Keratinocyte (primary cell): ENCODE measurements at regions not wholly inside any gene's neighbourhood (a gene's known extent, or its start where the extent isn't known, plus 50 kb on each side); places are given as distances from the start of the nearest gene placed in this dataset.

Experiments
- DNase-seq: peaks from one replicate; pipeline ENCODE4 v3.0.0-alpha.2; 2011; ENCODE audit warnings: low read depth, missing footprints, low spot score
- FAIRE-seq: peaks from 2 replicates; lab custom pipeline; 2011; peaks lifted over from hg19 to GRCh38; lab: Jason Lieb, UNC
- H2AFZ ChIP-seq: 2 replicates; pipeline ENCODE4 v1.6.0; 2012; ENCODE audit warnings: low read length, control low read depth, inconsistent platforms; ENCODE audit not compliant: control insufficient read depth
- H3K27ac ChIP-seq: 2 replicates; pipeline ENCODE4 v1.5.1; 2011; ENCODE audit warnings: low read length; ENCODE audit not compliant: control insufficient read depth, insufficient read depth
- H3K27me3 ChIP-seq: 3 replicates; pipeline ENCODE4 v1.6.0; 2011; ENCODE audit warnings: low read length; ENCODE audit not compliant: control insufficient read depth, insufficient read depth; ENCODE audit errors: extremely low read depth
- H3K36me3 ChIP-seq, 2 experiments: 2 replicates in 1 of 2; 3 replicates in 1 of 2; pipeline ENCODE4 v1.5.1; 2011; ENCODE audit warnings: low read length in 2 of 2, mild to moderate bottlenecking in 1 of 2; ENCODE audit not compliant: control insufficient read depth in 2 of 2, insufficient read depth in 2 of 2; ENCODE audit errors: extremely low read depth in 1 of 2
- H3K4me1 ChIP-seq: 3 replicates; pipeline ENCODE4 v1.5.1; 2011; ENCODE audit warnings: low read length; ENCODE audit not compliant: control insufficient read depth, insufficient read depth; ENCODE audit errors: extremely low read depth
- H3K4me2 ChIP-seq: 3 replicates; pipeline ENCODE4 v1.6.0; 2011; ENCODE audit warnings: low read depth, low read length; ENCODE audit not compliant: control insufficient read depth, insufficient read depth; ENCODE audit errors: extremely low read depth
- H3K4me3 ChIP-seq, 3 experiments: fragments of 200-600 bp in 1 of 3; sonication (generic) in 1 of 3; 2 replicates in 2 of 3; 3 replicates in 1 of 3; pipeline ENCODE4 v1.5.1; 2011 to 2016; ENCODE audit warnings: low read length in 3 of 3, mild to moderate bottlenecking in 3 of 3, control low read depth in 2 of 3, inconsistent platforms in 1 of 3, low read depth in 1 of 3, mixed read lengths in 1 of 3, mixed run types in 1 of 3, moderate library complexity in 1 of 3; ENCODE audit not compliant: control insufficient read depth in 2 of 3, insufficient read depth in 2 of 3; ENCODE audit errors: extremely low read depth in 1 of 3
- H3K79me2 ChIP-seq: 2 replicates; pipeline ENCODE4 v1.6.0; 2012; ENCODE audit warnings: low read length; ENCODE audit not compliant: control insufficient read depth, insufficient read depth
- H3K9ac ChIP-seq: 3 replicates; pipeline ENCODE4 v1.6.0; 2011; ENCODE audit warnings: low read length; ENCODE audit not compliant: control insufficient read depth, insufficient read depth; ENCODE audit errors: extremely low read depth
- H3K9me1 ChIP-seq: 3 replicates; pipeline ENCODE4 v1.6.0; 2011; ENCODE audit warnings: low read length; ENCODE audit not compliant: control insufficient read depth, insufficient read depth; ENCODE audit errors: extremely low read depth
- H3K9me3 ChIP-seq: 2 replicates; pipeline ENCODE4 v1.5.1; 2012; ENCODE audit warnings: low read depth, low read length; ENCODE audit not compliant: control insufficient read depth
- H4K20me1 ChIP-seq: 3 replicates; pipeline ENCODE4 v1.6.0; 2011; ENCODE audit warnings: low read length; ENCODE audit not compliant: control insufficient read depth, insufficient read depth; ENCODE audit errors: extremely low read depth
- EZH2 ChIP-seq: IDR thresholded peaks from one replicate; pipeline ENCODE4 v1.6.1; 2012; ENCODE audit warnings: inconsistent platforms, mild to moderate bottlenecking, low read length, moderate library complexity
- dilution Hi-C: fragments of 300-500 bp; cut with MboI; formaldehyde crosslinking; loops from one replicate; pipeline ENCODE4 v1.7.0; 2020; ENCODE audit warnings: low sequenced_read_pairs; ENCODE audit not compliant: extremely low pct_ligation_motif_present
- TF ChIP-seq, protein P1 (sequence below), 3 experiments: IDR thresholded peaks in 1 of 3; conservative IDR thresholded peaks in 1 of 3; optimal IDR thresholded peaks in 1 of 3; 2 replicates in 2 of 3; 3 replicates in 1 of 3; pipeline versions ENCODE3 to v1.5.1; 2011; ENCODE audit warnings: low read length in 3 of 3, mild to moderate bottlenecking in 3 of 3, moderate library complexity in 2 of 3, control low read depth in 1 of 3, inconsistent platforms in 1 of 3; ENCODE audit not compliant: insufficient read depth in 2 of 3; ENCODE audit errors: extremely low read depth in 1 of 3

- dilution Hi-C loops, result no loop called here
- no peaks in the 10 kb centered on the region for H4K20me1 ChIP-seq
- no peaks in the 10 kb centered on the region for H3K79me2 ChIP-seq
- FAIRE-seq (no peak), DNase-seq (no peak)
- no peak overlapping the region for H3K4me3 ChIP-seq
- no peak overlapping the region for H2AFZ ChIP-seq
- H3K36me3 ChIP-seq, result no peaks in the 10 kb centered on the region
- no peaks in the 10 kb centered on the region for H3K9me3 ChIP-seq
- H3K9me1 ChIP-seq, result no peaks in the 10 kb centered on the region
- TF ChIP-seq, protein P1, sequence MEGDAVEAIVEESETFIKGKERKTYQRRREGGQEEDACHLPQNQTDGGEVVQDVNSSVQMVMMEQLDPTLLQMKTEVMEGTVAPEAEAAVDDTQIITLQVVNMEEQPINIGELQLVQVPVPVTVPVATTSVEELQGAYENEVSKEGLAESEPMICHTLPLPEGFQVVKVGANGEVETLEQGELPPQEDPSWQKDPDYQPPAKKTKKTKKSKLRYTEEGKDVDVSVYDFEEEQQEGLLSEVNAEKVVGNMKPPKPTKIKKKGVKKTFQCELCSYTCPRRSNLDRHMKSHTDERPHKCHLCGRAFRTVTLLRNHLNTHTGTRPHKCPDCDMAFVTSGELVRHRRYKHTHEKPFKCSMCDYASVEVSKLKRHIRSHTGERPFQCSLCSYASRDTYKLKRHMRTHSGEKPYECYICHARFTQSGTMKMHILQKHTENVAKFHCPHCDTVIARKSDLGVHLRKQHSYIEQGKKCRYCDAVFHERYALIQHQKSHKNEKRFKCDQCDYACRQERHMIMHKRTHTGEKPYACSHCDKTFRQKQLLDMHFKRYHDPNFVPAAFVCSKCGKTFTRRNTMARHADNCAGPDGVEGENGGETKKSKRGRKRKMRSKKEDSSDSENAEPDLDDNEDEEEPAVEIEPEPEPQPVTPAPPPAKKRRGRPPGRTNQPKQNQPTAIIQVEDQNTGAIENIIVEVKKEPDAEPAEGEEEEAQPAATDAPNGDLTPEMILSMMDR (optimal IDR thresholded peaks at IDR 0.05 in 1 of 3, IDR thresholded peaks at IDR 0.05 in 1 of 3, conservative IDR thresholded peaks at IDR 0.05 in 1 of 3; ENCODE audit: extremely low read depth in 1 of 3, insufficient read depth in 2 of 3, low read length in 3 of 3), result no peak
- no peak for TF ChIP-seq EZH2
- H3K4me2 ChIP-seq, result no peak overlapping the region
- H3K27me3 ChIP-seq, result no peaks in the 10 kb centered on the region
- H3K4me1 ChIP-seq, result peaks cover 3% of the 10 kb centered on the region
- no peak overlapping the region for H3K9ac ChIP-seq
- no peak overlapping the region for H3K27ac ChIP-seq
Measured at GRCh38 chr2:37526856-37527255, 144.6 kb downstream of the CDC42EP3 start.

- no peaks in the 10 kb centered on the region for H3K27me3 ChIP-seq
- no peaks in the 10 kb centered on the region for H3K36me3 ChIP-seq
- H3K27ac ChIP-seq, result no peak overlapping the region
- H3K4me1 ChIP-seq, result peaks cover 3% of the 10 kb centered on the region
- H3K4me3 ChIP-seq, result no peak overlapping the region
- H3K9me3 ChIP-seq, result no peaks in the 10 kb centered on the region
- no peak overlapping the region for H2AFZ ChIP-seq
- H3K79me2 ChIP-seq, result no peaks in the 10 kb centered on the region
- no peak for FAIRE-seq
- DNase-seq, result no peak
- no peak overlapping the region for H3K9ac ChIP-seq
- no peak for TF ChIP-seq EZH2
- TF ChIP-seq, protein P1 (optimal IDR thresholded peaks at IDR 0.05 in 1 of 3, IDR thresholded peaks at IDR 0.05 in 1 of 3, conservative IDR thresholded peaks at IDR 0.05 in 1 of 3; ENCODE audit: extremely low read depth in 1 of 3, insufficient read depth in 2 of 3, low read length in 3 of 3), result no peak
- no peaks in the 10 kb centered on the region for H3K9me1 ChIP-seq
- dilution Hi-C loops, result no loop called here
- H3K4me2 ChIP-seq, result no peak overlapping the region
- H4K20me1 ChIP-seq, result no peaks in the 10 kb centered on the region
Measured at GRCh38 chr2:37527361-37527760, 144.1 kb downstream of the CDC42EP3 start.
